GM19463 (cell line): ENCODE measurements at regions not wholly inside any gene's neighbourhood (a gene's known extent, or its start where the extent isn't known, plus 50 kb on each side); places are given as distances from the start of the nearest gene placed in this dataset.
"Not testable (repeated sequence)": the region's sequence is repeated elsewhere in the genome, so short reads cannot be mapped to it uniquely, and the experiment has no call there.

Source experiments
- ATAC-seq: cut with Tn5 transposase; IDR thresholded peaks from one replicate; pipeline ENCODE4 v1.9.1; 2021; ENCODE audit warnings: mild to moderate bottlenecking, moderate library complexity; ENCODE audit not compliant: unreplicated experiment

DNA sequence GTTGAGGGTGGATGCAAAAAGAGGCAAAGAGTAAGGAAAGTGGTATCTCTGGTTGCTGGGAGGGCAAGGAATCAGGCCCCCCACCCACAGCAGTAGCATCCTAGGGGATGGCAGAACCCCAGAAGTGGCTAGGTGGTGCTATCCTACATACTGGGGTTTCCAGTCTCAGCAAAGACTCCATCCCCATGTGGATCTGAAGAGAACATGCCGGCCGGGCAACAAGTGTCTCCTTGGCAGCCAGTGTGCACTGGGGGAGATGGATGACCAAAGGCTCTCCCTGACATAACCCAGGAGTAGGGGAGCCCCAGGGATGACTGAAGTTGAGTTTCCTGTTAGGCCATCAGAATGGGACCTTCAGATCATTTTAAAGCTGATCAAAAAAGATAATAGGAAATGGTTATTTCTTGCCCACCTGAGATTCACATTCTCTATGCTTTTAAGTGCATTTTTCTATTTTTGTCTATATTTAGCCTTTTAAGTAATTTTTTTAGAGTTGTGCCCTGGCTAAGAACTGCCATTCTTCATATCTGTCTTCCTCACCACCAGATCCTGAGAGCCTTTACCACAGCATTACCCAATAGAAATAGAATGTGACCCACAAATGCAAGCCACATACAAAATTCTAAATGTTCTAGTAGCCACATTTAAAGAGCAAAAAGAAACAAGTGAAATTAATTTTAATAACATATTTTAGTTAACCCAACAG lies 78.7 kb upstream of the SMIM23 start:
- ATAC-seq = no peak

DNA sequence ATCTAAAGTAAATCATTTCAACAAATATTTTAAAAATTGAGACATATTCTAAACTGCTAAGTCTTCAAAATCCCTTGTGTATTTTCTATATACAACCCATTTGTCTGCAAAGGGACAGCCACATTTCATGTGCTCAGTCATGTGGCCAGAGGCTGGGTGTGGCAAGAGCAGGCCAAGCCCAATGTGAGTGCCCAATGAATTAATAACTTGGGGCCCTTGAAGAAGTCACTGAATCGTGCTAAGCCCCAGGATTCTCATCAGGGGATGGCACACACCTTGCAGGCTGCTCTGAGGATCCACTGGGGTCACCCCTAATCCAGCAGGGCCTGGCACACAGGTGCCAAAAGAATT lies 78.2 kb upstream of the SMIM23 start:
- ATAC-seq = no peak

DNA sequence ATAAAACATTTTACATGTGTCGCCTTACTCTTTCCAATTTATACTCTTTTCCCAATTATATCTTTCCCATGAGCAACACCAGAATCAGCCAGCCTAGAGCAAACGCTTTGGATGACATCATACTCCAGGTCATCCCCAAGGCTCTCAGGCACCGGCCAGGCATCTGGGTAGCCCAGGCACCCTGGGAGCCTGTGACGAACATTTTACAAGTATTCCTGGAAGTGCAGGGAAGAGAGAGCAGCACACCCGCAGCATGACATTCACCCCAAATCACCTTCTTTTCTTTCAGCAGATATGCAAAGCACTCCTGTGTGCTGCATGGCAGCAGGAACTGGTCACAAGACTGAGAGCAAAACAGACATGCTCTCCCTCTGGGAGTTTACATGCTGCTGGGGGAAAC lies 75.7 kb upstream of the SMIM23 start:
- ATAC-seq = no peak

DNA sequence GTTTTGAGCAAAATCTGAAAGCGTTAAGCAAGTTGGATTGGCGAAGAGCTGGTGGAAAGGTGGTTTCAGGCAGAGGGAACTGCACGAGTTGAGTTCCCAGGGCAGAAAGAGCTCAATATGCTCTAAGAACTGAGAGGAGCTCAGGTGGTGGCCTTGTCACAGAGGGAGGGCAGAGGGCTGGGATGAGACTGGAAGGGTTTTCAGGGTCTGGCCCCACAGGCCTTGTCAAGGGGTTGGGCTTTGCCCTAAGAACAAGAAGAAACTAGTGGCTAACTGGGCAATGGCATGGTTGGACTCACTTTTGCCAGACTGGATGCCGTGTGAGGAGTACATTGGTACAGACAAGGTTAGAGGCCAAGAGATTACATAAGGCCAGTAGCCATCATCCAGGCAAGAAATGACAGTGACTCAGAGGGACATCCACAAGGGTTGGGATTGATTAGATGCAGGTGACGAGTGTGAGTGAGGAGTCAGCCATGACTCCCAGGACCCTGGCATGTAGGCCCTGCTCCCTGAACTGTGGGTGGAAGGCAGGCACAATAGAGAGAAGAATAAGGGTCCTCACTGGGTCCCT lies 75.1 kb upstream of the SMIM23 start:
- no peak for ATAC-seq

DNA sequence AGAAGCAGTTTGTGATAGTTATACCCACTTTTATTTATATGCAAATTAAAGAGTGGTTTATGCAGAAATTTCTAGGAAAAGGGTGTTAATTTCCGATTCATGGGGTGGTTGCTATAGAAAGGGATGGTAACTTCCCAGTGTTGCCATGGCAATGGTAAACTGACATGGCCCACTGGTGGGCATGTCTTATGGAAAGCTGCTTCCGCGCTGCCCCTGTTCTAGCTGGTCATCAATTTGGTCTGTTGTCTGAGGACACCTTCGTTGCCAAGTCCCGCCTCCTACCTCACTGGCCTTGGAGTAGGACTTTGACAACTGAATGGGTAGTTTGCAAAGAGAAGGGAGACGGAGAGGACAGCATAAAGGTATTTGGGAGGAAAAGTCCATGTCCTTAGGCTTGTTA lies 74.0 kb upstream of the SMIM23 start:
- no peak for ATAC-seq

DNA sequence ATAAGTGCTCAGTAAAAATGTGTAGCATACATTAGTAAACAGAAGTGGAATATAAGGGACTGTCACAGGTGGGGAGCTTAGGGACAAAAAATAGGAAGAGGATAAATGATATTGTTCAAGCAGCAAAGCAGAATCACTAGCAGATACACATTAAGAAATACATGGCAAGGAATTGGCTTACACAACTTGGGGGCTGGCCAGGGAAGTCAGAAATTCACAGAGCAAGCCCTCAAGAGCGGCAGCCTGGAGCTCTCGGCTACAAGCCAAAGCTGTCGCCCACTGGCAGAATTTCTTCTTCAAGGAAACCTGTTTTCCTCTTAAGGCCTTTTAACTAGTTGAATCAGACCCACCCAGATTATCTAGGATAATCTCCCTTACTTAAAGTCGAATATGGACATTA lies 73.0 kb upstream of the SMIM23 start:
- no peak for ATAC-seq

DNA sequence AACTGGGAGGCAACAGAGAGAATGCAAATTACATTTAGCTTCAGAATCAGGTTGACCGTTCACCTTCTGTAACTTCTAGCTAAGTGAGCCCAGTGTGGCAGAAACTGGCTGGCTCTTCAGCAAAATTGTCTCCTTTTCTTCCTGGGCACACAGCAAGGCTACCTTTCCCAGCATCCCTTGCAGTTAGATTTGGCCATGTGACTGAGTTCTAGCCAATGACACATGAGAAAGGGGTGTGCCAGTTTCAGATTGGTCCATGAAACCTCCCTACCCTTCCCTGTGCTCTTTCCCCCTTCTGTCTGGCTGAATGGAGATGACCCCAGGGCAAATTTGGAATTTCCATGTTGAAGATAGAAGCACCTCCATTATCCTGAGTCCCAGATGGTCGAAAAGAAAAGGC lies 72.5 kb upstream of the SMIM23 start:
- no peak for ATAC-seq

DNA sequence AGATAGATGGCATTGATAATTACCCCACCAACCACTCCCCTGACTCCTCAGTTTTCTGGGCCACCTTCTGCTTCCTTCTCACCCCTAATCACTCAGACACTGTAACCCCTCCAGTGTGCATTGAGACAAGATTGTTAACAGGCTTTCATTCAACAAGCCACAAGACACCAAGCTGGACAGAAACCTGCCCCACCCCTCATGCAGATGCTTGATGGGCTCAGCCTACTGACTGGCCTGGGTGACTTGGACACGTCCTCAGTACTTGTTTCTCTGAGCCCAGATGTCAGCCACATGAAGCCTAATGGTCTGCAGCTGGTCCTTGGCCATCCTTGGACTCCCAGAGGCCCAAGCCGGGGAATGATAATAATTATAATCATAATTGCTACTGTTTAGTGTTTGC lies 71.4 kb upstream of the SMIM23 start:
- ATAC-seq = no peak

DNA sequence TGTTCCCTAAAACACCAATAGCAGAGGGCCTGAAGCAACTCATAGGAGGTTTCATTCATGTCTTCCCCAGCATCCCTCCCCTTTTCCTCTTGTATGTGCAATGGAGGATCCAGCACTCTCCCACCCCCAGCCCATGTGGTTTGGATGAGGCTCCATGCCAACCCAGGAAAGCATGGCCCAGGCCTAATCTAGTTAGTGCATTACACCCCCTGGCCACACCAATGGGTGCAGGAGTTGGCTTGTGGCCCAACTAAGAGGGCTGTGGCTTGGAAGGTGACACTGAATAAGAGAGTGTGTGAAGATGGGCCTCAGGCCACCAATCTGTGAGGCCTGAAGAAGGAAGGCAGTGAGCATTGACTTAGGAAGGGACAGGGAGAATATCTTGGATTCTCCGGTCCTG lies 70.8 kb upstream of the SMIM23 start:
- ATAC-seq = no peak

DNA sequence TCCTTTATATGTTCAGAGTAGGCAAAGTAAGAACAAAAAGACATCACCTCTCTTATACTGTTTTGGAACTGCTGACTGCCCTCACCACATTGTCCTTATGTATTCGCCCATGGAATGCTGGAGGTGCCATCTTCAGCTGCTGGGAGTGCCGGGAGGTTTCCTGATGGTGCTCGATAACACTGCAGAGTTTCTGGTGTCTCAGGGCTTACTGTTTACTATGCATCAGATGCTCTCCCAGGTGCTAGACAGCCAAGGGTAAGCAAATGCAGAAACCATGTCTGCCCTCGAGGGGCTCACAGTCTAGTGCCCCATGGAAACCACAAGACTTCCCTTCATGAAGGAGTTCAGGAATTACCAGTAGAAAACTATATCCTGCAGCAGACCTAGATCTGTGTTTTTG lies 70.1 kb upstream of the SMIM23 start:
- ATAC-seq = no peak

DNA sequence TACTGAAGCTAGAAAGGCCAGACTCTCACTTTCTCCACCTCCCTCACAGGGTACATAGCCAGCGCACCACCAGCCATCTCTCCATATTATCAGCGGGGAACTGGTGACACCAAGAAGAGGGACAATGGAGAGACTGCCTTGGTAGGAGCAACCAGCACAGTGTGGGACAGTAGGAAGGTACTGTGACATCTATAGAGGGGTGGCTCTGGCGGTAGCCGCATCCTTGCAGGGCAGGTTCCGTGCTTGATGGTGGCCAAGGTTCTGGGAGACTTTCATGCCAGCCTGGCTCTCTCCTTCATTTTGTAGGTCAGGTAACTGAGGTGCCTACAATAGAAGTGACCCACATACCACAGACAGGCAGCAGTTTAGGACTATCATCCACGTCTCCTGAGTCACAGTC lies 65.5 kb upstream of the SMIM23 start:
- no peak for ATAC-seq

DNA sequence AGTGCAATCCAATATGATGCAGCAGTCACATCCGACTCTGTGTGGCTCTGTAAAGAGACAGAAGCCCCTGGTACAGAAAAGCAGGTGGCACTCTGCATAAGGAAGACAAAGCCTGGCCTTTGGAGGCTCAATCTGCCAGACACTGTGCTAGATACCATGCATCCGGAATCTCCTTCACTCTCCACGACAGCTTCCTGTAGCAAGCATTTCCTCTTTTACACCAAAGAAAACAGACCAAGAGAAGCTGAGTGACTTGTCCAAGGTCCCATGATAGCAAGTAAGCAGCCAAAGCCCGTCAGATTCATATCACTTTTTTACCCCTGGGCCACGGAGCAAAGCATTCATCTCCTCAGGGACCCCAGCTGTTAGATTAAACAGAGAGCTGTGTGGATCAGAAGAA lies 64.2 kb upstream of the SMIM23 start:
- ATAC-seq = no peak

DNA sequence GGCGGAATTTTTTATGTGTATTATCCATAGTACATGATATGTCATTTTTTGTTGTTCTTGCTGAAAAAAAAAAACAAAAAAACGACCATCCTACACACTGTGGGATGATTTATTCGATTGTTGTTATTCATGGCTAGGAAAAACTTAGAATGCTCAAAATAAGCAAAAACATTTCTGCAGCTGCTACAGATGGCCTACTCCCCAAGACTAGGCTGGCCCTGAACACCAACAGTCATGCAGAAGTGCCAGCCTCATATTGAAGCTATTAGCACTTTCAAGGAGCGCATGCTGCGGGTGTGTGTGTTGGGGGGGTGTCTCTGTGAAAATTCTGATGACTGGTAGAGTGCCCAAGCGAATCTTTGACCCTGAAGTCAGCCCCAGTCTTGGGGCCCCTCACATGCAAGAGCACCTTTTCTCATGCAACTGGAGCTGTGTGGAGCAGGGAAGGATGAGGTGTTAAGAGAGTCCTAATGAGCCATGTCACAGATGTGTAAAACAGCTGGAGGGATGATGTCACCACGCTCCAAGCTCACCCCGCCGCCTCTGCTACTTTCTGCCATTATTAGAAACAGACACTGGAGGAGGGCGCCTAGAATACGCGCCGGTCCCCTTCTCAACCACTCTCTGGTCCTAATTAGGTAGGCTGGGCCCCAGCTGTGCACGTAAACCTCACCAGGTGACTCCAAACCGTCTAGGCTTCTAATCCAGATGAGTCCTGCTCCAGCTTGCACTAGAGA lies 61.0 kb upstream of the SMIM23 start:
- ATAC-seq = no peak

DNA sequence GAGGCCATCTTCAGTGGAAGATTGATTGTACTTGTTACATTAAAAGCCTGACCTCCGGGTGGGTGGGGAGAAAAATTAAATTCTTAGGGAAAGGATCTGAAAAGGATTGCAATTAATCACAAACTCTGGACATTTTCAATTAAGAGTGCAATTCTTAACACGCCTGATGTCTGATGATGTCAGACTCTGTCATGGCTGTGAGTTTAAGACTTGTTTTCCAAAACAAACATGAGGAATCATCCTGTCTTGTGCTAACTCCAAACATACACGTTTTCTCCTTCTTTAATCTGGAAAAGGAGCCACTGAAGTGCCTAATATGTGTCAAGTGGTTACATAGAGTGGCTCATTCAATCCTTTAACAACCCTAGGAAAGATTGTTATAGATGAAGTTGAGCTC lies 60.4 kb upstream of the SMIM23 start:
- no peak for ATAC-seq

DNA sequence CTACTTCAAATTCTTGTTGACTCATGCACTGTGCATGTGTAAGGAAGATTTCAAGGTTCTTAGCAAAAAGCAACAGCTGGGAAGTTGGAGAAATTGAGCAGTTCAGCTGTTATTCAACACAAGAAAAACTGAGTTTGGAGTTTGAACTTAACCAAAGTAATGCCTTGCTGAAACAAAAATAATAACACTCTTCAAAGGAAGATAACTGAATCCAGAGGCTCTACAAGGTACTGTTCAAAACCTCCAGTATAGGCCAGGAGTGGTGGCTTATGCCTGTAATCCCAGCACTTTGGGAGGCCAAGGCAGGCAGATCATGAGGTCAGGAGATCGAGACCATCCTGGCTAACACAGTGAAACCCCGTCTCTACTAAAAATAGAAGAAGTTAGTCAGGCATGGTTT lies 58.8 kb upstream of the SMIM23 start:
- ATAC-seq = not testable (repeated sequence)

DNA sequence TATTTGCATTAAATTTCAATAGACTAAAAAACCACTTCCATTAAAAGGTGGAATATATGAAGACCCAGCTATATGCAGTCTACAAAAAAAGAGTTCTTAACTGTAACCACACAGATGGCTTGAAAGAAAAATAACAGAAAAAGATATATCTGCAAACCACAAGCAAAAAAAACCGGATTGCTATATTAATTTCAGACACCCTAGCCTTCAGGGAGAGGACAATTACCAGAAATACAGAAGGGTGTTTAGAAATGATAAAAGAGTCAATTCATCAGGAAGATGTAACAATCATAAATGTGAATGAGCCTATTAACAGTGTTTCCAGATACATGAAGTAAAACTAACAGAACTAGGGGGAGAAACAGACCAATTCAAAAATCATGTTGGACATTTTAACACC lies 56.9 kb upstream of the SMIM23 start:
- no peak for ATAC-seq
